Testis (tissue), 2 donors: ENCODE measurements at regions not wholly inside any gene's neighbourhood (a gene's known extent, or its start where the extent isn't known, plus 50 kb on each side); places are given as distances from the start of the nearest gene placed in this dataset.

ENCODE experiments used
- DNase-seq: peaks from one replicate; pipeline ENCODE4 v3.0.0-alpha.2; 2019
- H3K27ac ChIP-seq, 2 donors: fragments of 200-600 bp; sonication (generic); one replicate each; pipeline ENCODE4 v1.5.1; 2019
- H3K27me3 ChIP-seq: fragments of 200-600 bp; sonication (generic); one replicate; pipeline ENCODE4 v1.5.1; 2019
- H3K36me3 ChIP-seq: fragments of 200-600 bp; sonication (generic); one replicate; pipeline ENCODE4 v1.5.1; 2017; ENCODE audit warnings: low read depth; ENCODE audit errors: missing control alignments
- H3K4me1 ChIP-seq: fragments of 200-600 bp; sonication (generic); one replicate; pipeline ENCODE4 v1.5.1; 2019
- H3K4me3 ChIP-seq, 2 donors: fragments of 200-600 bp; sonication (generic); one replicate each; pipeline ENCODE4 v1.5.1; 2017 to 2019
- H3K9me3 ChIP-seq: fragments of 200-600 bp; sonication (generic); one replicate; pipeline ENCODE4 v1.5.1; 2017
- POLR2A ChIP-seq: fragments of 450-650 bp; IDR thresholded peaks from one replicate; pipeline ENCODE4 v1.6.1; 2017; ENCODE audit warnings: antibody characterized with exemption, mild to moderate bottlenecking, moderate library complexity
- WGBS, 2 donors: methylation state at CpG; one replicate each; pipeline ENCODE4 v1.1.5; 2018; 5-methylcytosine and 5-hydroxymethylcytosine counted together
- intact Hi-C: fragments of 100-400 bp; cut with DNase I; formaldehyde crosslinking; loops from one replicate; pipeline ENCODE4 v1.15.1; 2023; ENCODE audit warnings: low total_unique reads
- TF ChIP-seq, protein P1 (sequence below), 3 experiments: fragments of 450-650 bp in 2 of 3; fragments of 200-600 bp in 1 of 3; sonication (generic) in 1 of 3; IDR thresholded peaks; one replicate each; pipeline ENCODE4 v1.5.1; 2016 to 2019; ENCODE audit warnings: antibody characterized with exemption in 3 of 3, mild to moderate bottlenecking in 2 of 3, moderate library complexity in 1 of 3

DNA sequence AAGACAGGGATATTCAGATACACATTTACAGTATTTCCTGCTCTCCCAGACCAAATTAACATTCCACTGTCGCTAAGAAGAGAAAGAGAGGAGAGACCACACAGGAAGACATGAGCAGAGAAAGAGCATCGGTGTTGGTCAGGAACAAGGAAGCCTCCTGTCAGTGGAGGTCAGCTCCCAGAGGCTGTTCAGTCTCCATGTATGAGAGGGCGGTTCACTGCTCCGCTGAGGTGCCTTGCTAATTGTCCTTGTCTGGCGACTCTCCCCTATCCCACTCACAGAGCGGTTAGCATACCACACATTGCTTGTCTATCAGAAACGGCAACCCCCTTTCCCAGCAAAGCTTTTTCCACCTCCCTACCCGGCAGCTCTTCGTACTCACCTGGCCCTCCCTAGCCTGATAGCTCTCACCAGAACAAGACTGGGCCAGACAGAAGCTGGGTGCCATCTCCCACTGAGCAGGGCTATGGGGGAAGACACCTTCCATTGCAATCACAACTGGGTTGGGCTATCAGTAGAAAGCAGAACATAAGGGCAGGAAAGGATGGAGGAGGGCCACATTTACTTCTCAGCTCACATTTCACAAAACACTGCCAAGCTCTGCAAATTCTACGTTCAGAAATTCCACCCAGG, 58.6 kb upstream of the LMNB1 start:
- TF ChIP-seq POLR2A, result no peak
- TF ChIP-seq, protein P1, sequence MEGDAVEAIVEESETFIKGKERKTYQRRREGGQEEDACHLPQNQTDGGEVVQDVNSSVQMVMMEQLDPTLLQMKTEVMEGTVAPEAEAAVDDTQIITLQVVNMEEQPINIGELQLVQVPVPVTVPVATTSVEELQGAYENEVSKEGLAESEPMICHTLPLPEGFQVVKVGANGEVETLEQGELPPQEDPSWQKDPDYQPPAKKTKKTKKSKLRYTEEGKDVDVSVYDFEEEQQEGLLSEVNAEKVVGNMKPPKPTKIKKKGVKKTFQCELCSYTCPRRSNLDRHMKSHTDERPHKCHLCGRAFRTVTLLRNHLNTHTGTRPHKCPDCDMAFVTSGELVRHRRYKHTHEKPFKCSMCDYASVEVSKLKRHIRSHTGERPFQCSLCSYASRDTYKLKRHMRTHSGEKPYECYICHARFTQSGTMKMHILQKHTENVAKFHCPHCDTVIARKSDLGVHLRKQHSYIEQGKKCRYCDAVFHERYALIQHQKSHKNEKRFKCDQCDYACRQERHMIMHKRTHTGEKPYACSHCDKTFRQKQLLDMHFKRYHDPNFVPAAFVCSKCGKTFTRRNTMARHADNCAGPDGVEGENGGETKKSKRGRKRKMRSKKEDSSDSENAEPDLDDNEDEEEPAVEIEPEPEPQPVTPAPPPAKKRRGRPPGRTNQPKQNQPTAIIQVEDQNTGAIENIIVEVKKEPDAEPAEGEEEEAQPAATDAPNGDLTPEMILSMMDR (IDR thresholded peaks at IDR 0.05), result no peak
- intact Hi-C loops, result no loop called here
- no peaks in the 10 kb centered on the region for H3K9me3 ChIP-seq
- no peaks in the 10 kb centered on the region for H3K36me3 ChIP-seq
- no peak overlapping the region for H3K4me3 ChIP-seq
- no peaks in the 10 kb centered on the region for H3K27me3 ChIP-seq
- 39 to 48% methylated on average over 10 of the region's 10 CpGs for WGBS, 2 donors
- DNase-seq, result no peak
- H3K4me1 ChIP-seq, result no peaks in the 10 kb centered on the region
- no peak overlapping the region for H3K27ac ChIP-seq

DNA sequence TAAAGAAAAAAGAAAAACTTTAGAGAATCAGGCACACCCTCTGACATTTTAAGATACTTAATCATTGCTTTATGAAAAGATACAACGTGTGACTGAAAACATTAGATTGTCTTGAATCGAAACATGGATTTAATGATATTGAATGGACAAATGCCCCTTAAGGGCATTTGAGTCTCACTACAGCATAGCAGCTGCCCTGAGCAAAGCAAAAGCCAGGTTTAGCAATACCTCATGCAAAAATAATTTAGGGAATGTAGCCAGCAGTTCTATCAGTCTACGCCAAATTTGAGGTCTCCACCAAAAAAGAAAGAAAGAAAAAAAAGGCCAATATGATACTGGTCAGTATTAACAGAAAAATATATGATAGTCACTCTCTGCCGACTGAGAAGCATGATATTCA, 56.6 kb upstream of the LMNB1 start:
- WGBS, 2 donors, result 92% methylated on average over 4 of the region's 4 CpGs
- no peak for DNase-seq
- intact Hi-C loops, result no loop called here
- Histone ChIP-seq H3K9me3 (no peaks in the 10 kb centered on the region), H3K36me3 (no peaks in the 10 kb centered on the region), H3K27me3 (no peaks in the 10 kb centered on the region), H3K4me1 (no peaks in the 10 kb centered on the region), H3K4me3 (no peak overlapping the region), H3K27ac (no peak overlapping the region)
- TF ChIP-seq POLR2A, result no peak
- TF ChIP-seq, protein P1 (IDR thresholded peaks at IDR 0.05), result no peak

DNA sequence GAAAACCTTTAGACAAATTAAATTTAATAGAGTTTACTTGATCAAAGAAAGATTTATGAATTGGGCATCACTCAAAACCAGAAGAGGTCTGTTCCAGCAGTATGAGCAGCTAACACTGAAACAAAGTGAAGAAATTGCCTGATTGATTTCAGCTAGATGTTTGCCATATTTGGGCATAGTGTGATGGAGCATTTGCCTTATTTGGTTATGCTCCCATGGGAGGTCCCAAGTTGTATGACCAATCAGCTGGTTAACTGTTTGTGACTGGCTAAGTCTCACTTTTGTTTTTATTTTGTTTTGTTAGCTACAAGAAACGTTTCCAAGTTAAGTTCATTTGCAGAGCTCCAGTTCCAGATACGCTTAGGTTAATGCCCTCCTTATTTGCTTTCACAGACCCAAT, 53.3 kb upstream of the LMNB1 start:
- H3K27ac ChIP-seq, result no peak overlapping the region
- no peaks in the 10 kb centered on the region for H3K27me3 ChIP-seq
- no peaks in the 10 kb centered on the region for H3K36me3 ChIP-seq
- no peaks in the 10 kb centered on the region for H3K9me3 ChIP-seq
- intact Hi-C loops, result no loop called here
- H3K4me1 ChIP-seq, result no peaks in the 10 kb centered on the region
- no peak overlapping the region for H3K4me3 ChIP-seq
- DNase-seq, result no peak
- 66 to 75% methylated on average over 2 of the region's 2 CpGs for WGBS, 2 donors
- TF ChIP-seq, protein P1 (IDR thresholded peaks at IDR 0.05), result no peak
- no peak for TF ChIP-seq POLR2A
